ENCODE measurements at regions not wholly inside any gene's neighbourhood (a gene's known extent, or its start where the extent isn't known, plus 50 kb on each side); places are given as distances from the start of the nearest gene placed in this dataset.
"Not testable (repeated sequence)": the region's sequence is repeated elsewhere in the genome, so short reads cannot be mapped to it uniquely, and the experiment has no call there.

GRCh38 chr7:52340067-52340466 is 695.4 kb upstream of the POM121L12 start (continued):
- TF ChIP-seq JUND (IDR thresholded peaks at IDR 0.05; ENCODE audit: low read length): no peak
- TF ChIP-seq CTBP2 (IDR thresholded peaks at IDR 0.05; ENCODE audit: borderline replicate concordance, insufficient read depth, insufficient read length, low read length): no peak
- TF ChIP-seq POLR2AphosphoS5 (IDR thresholded peaks at IDR 0.05; ENCODE audit: low read depth, low read length): no peak
- no peak for TF ChIP-seq YY1 (IDR thresholded peaks at IDR 0.05; ENCODE audit: low read depth, low read length)
- no peak for TF ChIP-seq BACH1 (IDR thresholded peaks at IDR 0.05; ENCODE audit: low read length)
- TF ChIP-seq EZH2 (IDR thresholded peaks at IDR 0.05; ENCODE audit: low read depth, low read length, severe bottlenecking): no peak
- TF ChIP-seq TCF12 (IDR thresholded peaks at IDR 0.05; ENCODE audit: low read depth, low read length): no peak

DNA sequence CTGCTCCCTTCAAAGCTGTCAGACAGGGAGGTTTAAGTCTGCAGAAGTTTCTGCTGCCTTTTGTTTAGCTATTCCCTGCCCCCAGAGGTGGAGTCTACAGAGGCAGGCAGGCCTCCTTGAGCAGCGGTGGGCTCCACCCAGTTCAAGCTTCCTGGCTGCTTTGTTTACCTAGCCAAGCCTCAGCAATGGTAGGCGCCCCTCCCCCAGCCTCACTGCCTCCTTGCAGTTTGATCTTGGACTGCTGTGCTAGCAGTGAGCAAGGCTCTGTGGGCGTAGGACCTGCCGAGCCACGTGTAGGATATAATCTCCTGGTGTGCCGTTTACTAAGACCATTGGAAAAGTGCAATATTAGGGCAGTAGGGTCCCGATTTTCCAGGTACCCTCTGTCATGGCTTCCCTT is 707.1 kb upstream of the POM121L12 start:
- H3K27ac ChIP-seq (ENCODE audit: low read depth, low read length); H4K5ac ChIP-seq (ENCODE audit: insufficient read length, low read depth, low read length); H3K23me2 ChIP-seq (ENCODE audit: low read depth, low read length); H3K4me2 ChIP-seq (ENCODE audit: insufficient read depth in 1 of 2, low read depth in 2 of 2, low read length in 2 of 2); H3K79me1 ChIP-seq (ENCODE audit: low read depth, low read length); H3K4me3 ChIP-seq (ENCODE audit: extremely low read depth in 1 of 4, insufficient read depth in 2 of 4, low read depth in 3 of 4, low read length in 4 of 4); H4K8ac ChIP-seq (ENCODE audit: extremely low read depth, insufficient read depth, low read length); H3K9ac ChIP-seq (replicated peaks in 1 of 4; ENCODE audit: extremely low read depth in 1 of 4, low read depth in 3 of 4, low read length in 3 of 4); H2BK12ac ChIP-seq (ENCODE audit: low read depth, low read length); H4K20me1 ChIP-seq (replicated peaks in 1 of 2; ENCODE audit: control insufficient read depth in 1 of 2, insufficient read depth in 2 of 2, low read length in 2 of 2); H2BK20ac ChIP-seq (ENCODE audit: low read length); H3K23ac ChIP-seq (ENCODE audit: insufficient read length); H3K56ac ChIP-seq (replicated peaks; ENCODE audit: insufficient read length, low read depth, low read length); H4K91ac ChIP-seq (replicated peaks; ENCODE audit: insufficient read length, low read length); H3K36me3 ChIP-seq (ENCODE audit: control insufficient read depth in 2 of 4, insufficient read depth in 4 of 4, low read length in 3 of 4); H2BK15ac ChIP-seq (ENCODE audit: low read length); H2AFZ ChIP-seq (ENCODE audit: low read length); FAIRE-seq; DNase-seq (ENCODE audit: low read depth in 1 of 2, low spot score in 2 of 2); POLR2A ChIA-PET (ENCODE audit: partially characterized antibody); H3K27me3 ChIP-seq (replicated peaks in 1 of 4; ENCODE audit: control insufficient read depth in 3 of 4, extremely low read depth in 1 of 4, insufficient read depth in 3 of 4, low read length in 3 of 4); H3K4me1 ChIP-seq (replicated peaks in 1 of 4; ENCODE audit: control insufficient read depth in 3 of 4, insufficient read depth in 4 of 4, low read length in 3 of 4); H2AK5ac ChIP-seq (ENCODE audit: low read depth, low read length); H2BK5ac ChIP-seq (ENCODE audit: low read depth, low read length); H2BK120ac ChIP-seq (replicated peaks; ENCODE audit: low read depth, low read length); H3K14ac ChIP-seq (ENCODE audit: insufficient read length); H3K9me3 ChIP-seq (ENCODE audit: insufficient read depth in 2 of 2, low read depth in 1 of 2, low read length in 1 of 2); H3K79me2 ChIP-seq (ENCODE audit: control insufficient read depth in 1 of 2, insufficient read depth in 2 of 2, low read length in 2 of 2); H3K18ac ChIP-seq (ENCODE audit: extremely low read depth, low read length); H3K4ac ChIP-seq (replicated peaks; ENCODE audit: insufficient read length, low read depth, low read length); CTCF ChIA-PET (ENCODE audit: partially characterized antibody): not testable (repeated sequence)
- 93% methylated on average over 7 of the region's 7 CpGs; no CpG with 5 or more reads in 1 of the 2 experiments for WGBS, 2 experiments (ENCODE audit: extremely low coverage in 1 of 2, insufficient coverage in 1 of 2, insufficient read length in 1 of 2, insufficient replicate concordance in 2 of 2, low coverage in 1 of 2, low lambda C conversion rate in 2 of 2, missing lambda C conversion rate in 1 of 2)

Data from H1 (cell line).